ENCODE measurements at regions not wholly inside any gene's neighbourhood (a gene's known extent, or its start where the extent isn't known, plus 50 kb on each side); places are given as distances from the start of the nearest gene placed in this dataset.

DNA sequence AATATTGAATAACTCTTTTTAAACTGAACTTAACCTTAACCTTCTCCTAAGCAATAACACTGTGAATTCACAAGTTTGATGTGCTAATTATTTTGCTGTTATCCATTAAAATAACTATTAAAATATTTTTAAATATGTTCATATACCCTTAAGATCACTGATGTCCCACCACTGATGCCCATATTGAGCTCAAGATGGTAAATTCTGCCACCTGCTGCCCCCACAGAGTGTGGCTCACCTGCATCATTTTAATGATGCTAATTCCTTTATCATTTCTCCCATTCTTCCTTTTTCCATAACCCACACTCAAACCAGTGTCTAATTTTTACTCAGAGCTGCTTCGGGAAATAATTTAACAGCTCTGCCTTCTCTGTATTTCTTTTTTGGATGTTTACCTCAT, 82.3 kb upstream of the ARID5B start:
- WGBS (ENCODE audit: extremely low coverage, insufficient read length, low lambda C conversion rate): no CpG with 5 or more reads among the region's 1 CpG
- no peak overlapping the region for H3K4ac ChIP-seq (ENCODE audit: low read depth, low read length)
- H3K4me1 ChIP-seq (ENCODE audit: insufficient read depth, low read length): no peaks in the 10 kb centered on the region
- no peak overlapping the region for H2AFZ ChIP-seq (ENCODE audit: low read length)
- no peak for TF ChIP-seq CTCF (conservative IDR thresholded peaks at IDR 0.05)
- DNase-seq: no peak
- no peaks in the 10 kb centered on the region for H3K79me2 ChIP-seq (ENCODE audit: insufficient read depth, low read length)
- no peak overlapping the region for H3K27ac Mint-ChIP-seq
- H3K36me3 Mint-ChIP-seq (ENCODE audit: insufficient read depth in 1 of 3, low read depth in 3 of 3): no peaks in the 10 kb centered on the region
- H3K14ac ChIP-seq (ENCODE audit: insufficient read depth, low read length): no peak overlapping the region
- no peak overlapping the region for H3K23ac ChIP-seq (ENCODE audit: insufficient read length, low read depth, low read length)
- no peak overlapping the region for H4K8ac ChIP-seq (replicated peaks; ENCODE audit: insufficient read length, low read depth, low read length)
- no peak overlapping the region for H2BK20ac ChIP-seq (ENCODE audit: low read depth, low read length, poor library complexity, severe bottlenecking)
- H3K4me2 ChIP-seq (ENCODE audit: insufficient read depth, insufficient read length, low read length): no peak overlapping the region
- H4K91ac ChIP-seq (ENCODE audit: insufficient read length, low read depth, low read length): no peak overlapping the region
- H4K20me1 ChIP-seq (ENCODE audit: control insufficient read depth, insufficient read depth, insufficient read length): no peaks in the 10 kb centered on the region
- H2BK15ac ChIP-seq (ENCODE audit: low read depth, low read length): no peak overlapping the region
- H2BK5ac ChIP-seq (ENCODE audit: insufficient read length, low read length): no peak overlapping the region
- H3K4me1 Mint-ChIP-seq: peaks cover 7 to 9% of the 10 kb centered on the region in 2 experiments
- H3K9ac ChIP-seq (ENCODE audit: extremely low read depth, insufficient read length, low read length): no peak overlapping the region
- H3K18ac ChIP-seq (ENCODE audit: insufficient read length, low read depth, low read length): no peak overlapping the region
- no peak overlapping the region for H2BK120ac ChIP-seq (ENCODE audit: low read depth, low read length, poor library complexity, severe bottlenecking)
- H3K9me3 ChIP-seq (ENCODE audit: control insufficient read depth, low read depth, low read length): no peaks in the 10 kb centered on the region
- H3K9me3 Mint-ChIP-seq: no peaks in the 10 kb centered on the region; a peak in 1 of 5 replicates
- H4K5ac ChIP-seq (ENCODE audit: insufficient read length, low read depth, low read length): no peak overlapping the region
- H3K27me3 Mint-ChIP-seq (ENCODE audit: low read depth): peaks cover 7% of the 10 kb centered on the region
- H2BK12ac ChIP-seq (ENCODE audit: insufficient read length, low read depth, low read length): no peak overlapping the region
- no peak overlapping the region for H3T11ph ChIP-seq (ENCODE audit: low read length)
- no peak overlapping the region for H2AK5ac ChIP-seq (ENCODE audit: insufficient read length, low read length)
- H3K27me3 ChIP-seq (ENCODE audit: insufficient read depth, low read length): no peaks in the 10 kb centered on the region; the same call in 1 of the 2 replicates
- H3K23me2 ChIP-seq (ENCODE audit: insufficient read length, low read depth, low read length, poor library complexity, severe bottlenecking): no peaks in the 10 kb centered on the region
- no peak overlapping the region for H3K27ac ChIP-seq (ENCODE audit: insufficient read length, low read depth, low read length)
- no peak overlapping the region for H3K56ac ChIP-seq (ENCODE audit: insufficient read length, low read depth, low read length)
- no peak overlapping the region for H3K4me3 Mint-ChIP-seq
- no peaks in the 10 kb centered on the region for H3K79me1 ChIP-seq (ENCODE audit: insufficient read depth, low read depth, low read length, poor library complexity, severe bottlenecking)
